AG04450 (cell line): ENCODE measurements at regions not wholly inside any gene's neighbourhood (a gene's known extent, or its start where the extent isn't known, plus 50 kb on each side); places are given as distances from the start of the nearest gene placed in this dataset.

ENCODE experiments used
- CTCF ChIA-PET: fragments of 300-600, 350-600 bp; formaldehyde crosslinking; extraction: SDS; loops from one replicate; lab custom pipeline; 2022; ENCODE audit warnings: antibody characterized with exemption, inconsistent platforms; lab: Charles Lee
- POLR2A ChIA-PET: fragments of 350-600 bp; formaldehyde crosslinking; extraction: SDS; loops from one replicate; lab custom pipeline; 2021; ENCODE audit warnings: antibody characterized with exemption, inconsistent platforms; lab: Yijun Ruan, JAX
- DNase-seq: peaks from one replicate; pipeline ENCODE4 v3.0.0-alpha.2; 2011; ENCODE audit warnings: low read depth, low spot score
- H3K27ac ChIP-seq: one replicate; pipeline ENCODE4 v1.5.1; 2012; ENCODE audit warnings: low read depth, low read length, control low read depth
- H3K27me3 ChIP-seq: one replicate; pipeline ENCODE4 v1.6.0; 2012; ENCODE audit warnings: low read length; ENCODE audit not compliant: control insufficient read depth, insufficient read depth
- H3K4me3 ChIP-seq: 2 replicates; pipeline ENCODE4 v1.5.1; 2011; ENCODE audit warnings: mild to moderate bottlenecking, low read depth, low read length, control low read depth
- H3K9me3 ChIP-seq: 2 replicates; pipeline ENCODE4 v1.5.1; 2012; ENCODE audit warnings: low read length; ENCODE audit not compliant: control insufficient read depth, insufficient read depth
- CTCF ChIP-seq: IDR thresholded peaks from 2 replicates; pipeline ENCODE4 v1.5.1; 2011; ENCODE audit warnings: low read depth, low read length, control low read depth, inconsistent platforms

- TF ChIP-seq CTCF = no peak
- no peak for DNase-seq
- H3K27ac ChIP-seq = no peak overlapping the region
- H3K4me3 ChIP-seq = no peak overlapping the region
- H3K27me3 ChIP-seq = no peaks in the 10 kb centered on the region
- H3K9me3 ChIP-seq = peaks cover 4% of the 10 kb centered on the region; the same call in 1 of the 2 replicates
- ChIA-PET POLR2A (no interaction called here), CTCF (interaction anchor here (1.1 kb wide), 1 partner anchor 8 kb away, joined by 3 read pairs; no protein-coding TSS in a partner anchor)
These were observed 932.0 kb upstream of the IGFBP7 start for GRCh38 chr4:58042176-58042575.

- Histone ChIP-seq H3K27me3 (no peaks in the 10 kb centered on the region), H3K4me3 (no peak overlapping the region), H3K27ac (no peak overlapping the region), H3K9me3 (peaks cover 6% of the 10 kb centered on the region; the same call in 1 of the 2 replicates)
- ChIA-PET POLR2A (no interaction called here), CTCF (no interaction called here)
- no peak for TF ChIP-seq CTCF
- DNase-seq = no peak
These were observed 883.8 kb upstream of the IGFBP7 start for GRCh38 chr4:57993944-57994343.

- no peaks in the 10 kb centered on the region for H3K9me3 ChIP-seq
- no peak overlapping the region for H3K4me3 ChIP-seq
- no peak for DNase-seq
- H3K27ac ChIP-seq = no peak overlapping the region
- TF ChIP-seq CTCF = no peak
- ChIA-PET CTCF (no interaction called here), POLR2A (no interaction called here)
- H3K27me3 ChIP-seq = no peaks in the 10 kb centered on the region
These were observed 879.2 kb upstream of the IGFBP7 start for GRCh38 chr4:57989430-57989829.

- ChIA-PET POLR2A (no interaction called here), CTCF (no interaction called here)
- H3K9me3 ChIP-seq = no peaks in the 10 kb centered on the region
- H3K27me3 ChIP-seq = no peaks in the 10 kb centered on the region
- H3K27ac ChIP-seq = no peak overlapping the region
- no peak for TF ChIP-seq CTCF
- H3K4me3 ChIP-seq = no peak overlapping the region
- no peak for DNase-seq
These were observed 875.0 kb upstream of the IGFBP7 start for GRCh38 chr4:57985161-57985560.

- Histone ChIP-seq H3K27ac (no peak overlapping the region), H3K27me3 (no peaks in the 10 kb centered on the region), H3K9me3 (0 out of 2 replicates have a peak, but pooled peaks cover 2% of the 10 kb centered on the region), H3K4me3 (no peak overlapping the region)
- DNase-seq = no peak
- ChIA-PET CTCF (no interaction called here), POLR2A (no interaction called here)
- TF ChIP-seq CTCF = no peak
These were observed 870.9 kb upstream of the IGFBP7 start for GRCh38 chr4:57981123-57981522.
